Stimulated activated naive B cell treated with anti-CD40 and anti-IgM and Interleukin-4, amounts not matched to agents 10 μg/mL and 1 μg/mL and 100 μg/mL, for 72 hours (primary cell): ENCODE measurements at regions not wholly inside any gene's neighbourhood (a gene's known extent, or its start where the extent isn't known, plus 50 kb on each side); places are given as distances from the start of the nearest gene placed in this dataset.

Source experiments
- ATAC-seq, 2 donors: fragments of 150-1000 bp; cut with Tn5 transposase; replicated peaks; 2 replicates each; pipeline ENCODE4 v1.10.0; 2021; ENCODE audit warnings: moderate library complexity in 1 of 2
- DNase-seq: peaks from one replicate; pipeline ENCODE4 v3.0.0; 2021
- H3K27ac Mint-ChIP-seq: one replicate; pipeline ENCODE4 v1.8.0; 2022; ENCODE audit warnings: mild to moderate bottlenecking, mixed read lengths
- H3K27me3 Mint-ChIP-seq, 2 donors: one replicate each; pipeline ENCODE4 v1.8.0; 2022; ENCODE audit warnings: mixed read lengths in 2 of 2
- H3K36me3 Mint-ChIP-seq, 2 donors: one replicate each; pipeline ENCODE4 v1.8.0; 2022; ENCODE audit warnings: mixed read lengths in 2 of 2, mild to moderate bottlenecking in 1 of 2
- H3K4me1 Mint-ChIP-seq, 2 donors: one replicate each; pipeline ENCODE4 v1.8.0; 2022; ENCODE audit warnings: mixed read lengths in 2 of 2, mild to moderate bottlenecking in 1 of 2
- H3K4me3 Mint-ChIP-seq, 2 donors: one replicate each; pipeline ENCODE4 v1.8.0; 2022; ENCODE audit warnings: mild to moderate bottlenecking in 2 of 2, mixed read lengths in 2 of 2, moderate library complexity in 1 of 2
- H3K9me3 Mint-ChIP-seq, 2 donors: one replicate each; pipeline ENCODE4 v1.8.0; 2022; ENCODE audit warnings: mixed read lengths in 2 of 2, mild to moderate bottlenecking in 1 of 2

DNA sequence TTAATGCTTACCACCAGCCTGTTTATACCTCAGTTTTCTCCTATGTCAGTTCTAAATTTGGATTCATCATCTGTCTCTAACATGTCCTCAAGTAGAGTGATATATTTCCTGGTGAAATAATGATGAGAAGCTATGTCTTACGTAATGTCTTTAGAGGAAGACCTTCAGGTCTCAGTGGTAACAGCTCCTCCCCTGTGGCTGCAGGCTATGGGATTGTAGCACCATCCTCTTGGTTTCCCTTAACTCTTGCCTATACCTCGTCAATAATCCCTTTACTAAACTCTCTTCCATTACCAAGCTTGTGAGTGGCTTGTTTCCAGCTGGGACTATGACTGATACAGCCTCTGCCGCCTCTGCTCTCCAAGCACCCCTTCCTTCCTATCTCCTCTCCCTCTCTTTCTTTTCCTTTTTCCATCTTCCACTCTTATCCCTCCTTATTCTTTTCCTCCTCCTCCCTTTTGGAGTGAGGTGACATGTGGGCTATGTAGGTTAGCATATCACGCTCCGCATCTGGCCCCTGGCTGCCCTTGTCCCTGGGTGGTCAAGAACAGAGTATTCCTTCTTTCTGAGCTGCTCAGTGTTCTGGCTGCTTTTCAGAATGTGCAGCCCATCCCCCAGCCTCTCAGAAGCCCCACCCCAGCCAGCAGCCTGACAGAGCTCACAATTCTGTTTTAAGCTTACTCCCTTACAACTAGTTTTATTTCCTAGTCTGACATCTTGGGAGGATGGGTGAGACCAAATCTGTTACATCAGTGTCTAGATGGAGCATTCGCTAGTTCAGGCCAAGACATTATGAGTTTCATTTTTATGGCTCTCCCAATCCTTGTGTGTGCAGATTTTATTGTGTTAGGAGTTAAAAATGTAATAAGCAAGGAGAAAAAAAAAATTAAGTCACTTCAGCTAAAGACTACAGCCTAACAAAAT, 75.0 kb upstream of the RNU6-1 start:
- H3K27me3 Mint-ChIP-seq: no peaks in the 10 kb centered on the region
- H3K9me3 Mint-ChIP-seq: peaks cover 11 to 18% of the 10 kb centered on the region in 2 donors
- H3K4me1 Mint-ChIP-seq: peaks cover 0 to 3% of the 10 kb centered on the region in 2 donors
- no peak for DNase-seq
- H3K36me3 Mint-ChIP-seq: peaks cover 8 to 13% of the 10 kb centered on the region in 2 donors
- H3K27ac Mint-ChIP-seq: no peak overlapping the region
- no peak for ATAC-seq
- H3K4me3 Mint-ChIP-seq: no peak overlapping the region

- H3K9me3 Mint-ChIP-seq: peaks cover 13 to 18% of the 10 kb centered on the region in 2 donors
- H3K27ac Mint-ChIP-seq: no peak overlapping the region
- no peaks in the 10 kb centered on the region for H3K27me3 Mint-ChIP-seq
- peaks cover 8 to 17% of the 10 kb centered on the region in 2 donors for H3K36me3 Mint-ChIP-seq
- no peak overlapping the region for H3K4me3 Mint-ChIP-seq
- no peak for DNase-seq
- peaks cover 0 to 3% of the 10 kb centered on the region in 2 donors for H3K4me1 Mint-ChIP-seq
- no peak for ATAC-seq
These were observed 75.9 kb upstream of the RNU6-1 start for GRCh38 chr15:67915461-67916374.

DNA sequence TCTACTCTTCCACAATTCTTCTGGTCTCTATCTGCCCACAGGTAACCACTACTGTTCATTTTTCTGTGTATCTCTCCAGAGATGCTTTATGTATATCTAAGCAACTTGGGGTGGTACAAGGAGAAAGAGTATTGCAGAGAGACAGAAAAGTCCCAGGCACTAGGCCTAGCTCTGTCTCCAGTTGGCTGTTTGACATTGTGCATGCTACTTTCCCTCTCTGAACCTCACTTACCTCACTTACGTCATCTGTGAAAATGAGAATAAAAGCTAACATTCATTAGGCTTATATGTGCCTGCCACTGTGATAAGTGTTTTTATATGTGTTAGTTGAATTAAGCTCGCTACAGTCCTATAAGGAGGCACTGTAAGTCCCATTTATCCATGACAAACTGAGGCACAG, 76.7 kb upstream of the RNU6-1 start:
- Mint-ChIP-seq H3K36me3 (peaks cover 8 to 15% of the 10 kb centered on the region in 2 donors), H3K27ac (no peak overlapping the region), H3K4me3 (no peak overlapping the region), H3K27me3 (no peaks in the 10 kb centered on the region), H3K4me1 (peaks cover 0 to 2% of the 10 kb centered on the region in 2 donors), H3K9me3 (peaks cover 13 to 16% of the 10 kb centered on the region in 2 donors)
- no peak for ATAC-seq
- DNase-seq: no peak

DNA sequence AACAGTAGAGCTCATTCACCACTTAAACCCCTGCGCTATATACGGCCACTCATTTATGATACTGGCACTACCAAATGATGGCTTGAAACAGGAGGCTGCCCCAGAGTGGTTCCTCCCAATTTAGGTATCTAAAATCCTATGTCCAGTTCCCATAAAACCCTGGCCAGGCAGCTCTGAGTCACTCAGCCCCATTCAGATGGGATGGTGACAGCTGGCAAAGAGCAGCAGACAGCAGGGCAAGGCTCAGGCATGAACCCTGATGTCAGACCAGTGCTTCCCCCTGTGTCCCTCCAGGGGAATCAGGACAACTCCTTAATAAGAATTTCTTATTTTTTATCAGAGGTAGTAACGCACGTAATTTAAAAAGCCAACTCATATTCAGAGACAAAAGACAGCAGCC, 77.2 kb upstream of the RNU6-1 start:
- ATAC-seq (no peak), DNase-seq (no peak)
- H3K4me1 Mint-ChIP-seq: no peaks in the 10 kb centered on the region
- H3K36me3 Mint-ChIP-seq: peaks cover 8 to 13% of the 10 kb centered on the region in 2 donors
- H3K27me3 Mint-ChIP-seq: no peaks in the 10 kb centered on the region
- H3K4me3 Mint-ChIP-seq: no peak overlapping the region
- peaks cover 13 to 16% of the 10 kb centered on the region in 2 donors for H3K9me3 Mint-ChIP-seq
- H3K27ac Mint-ChIP-seq: no peak overlapping the region

- H3K27ac Mint-ChIP-seq: no peak overlapping the region
- no peaks in the 10 kb centered on the region for H3K27me3 Mint-ChIP-seq
- ATAC-seq: no peak
- H3K9me3 Mint-ChIP-seq: peaks cover 13 to 16% of the 10 kb centered on the region in 2 donors
- H3K4me1 Mint-ChIP-seq: no peaks in the 10 kb centered on the region
- H3K4me3 Mint-ChIP-seq: no peak overlapping the region
- DNase-seq: no peak
- H3K36me3 Mint-ChIP-seq: peaks cover 8 to 13% of the 10 kb centered on the region in 2 donors
These were observed 77.8 kb upstream of the RNU6-1 start for GRCh38 chr15:67917636-67918035.

GRCh38 chr15:67918205-67918861, 78.5 kb upstream of the RNU6-1 start:
- DNase-seq: no peak
- no peak overlapping the region for H3K4me3 Mint-ChIP-seq
- ATAC-seq: no peak
- H3K9me3 Mint-ChIP-seq: peaks cover 13 to 16% of the 10 kb centered on the region in 2 donors
- no peaks in the 10 kb centered on the region for H3K27me3 Mint-ChIP-seq
- H3K36me3 Mint-ChIP-seq: peaks cover 8 to 13% of the 10 kb centered on the region in 2 donors
- no peak overlapping the region for H3K27ac Mint-ChIP-seq
- no peaks in the 10 kb centered on the region for H3K4me1 Mint-ChIP-seq

DNA sequence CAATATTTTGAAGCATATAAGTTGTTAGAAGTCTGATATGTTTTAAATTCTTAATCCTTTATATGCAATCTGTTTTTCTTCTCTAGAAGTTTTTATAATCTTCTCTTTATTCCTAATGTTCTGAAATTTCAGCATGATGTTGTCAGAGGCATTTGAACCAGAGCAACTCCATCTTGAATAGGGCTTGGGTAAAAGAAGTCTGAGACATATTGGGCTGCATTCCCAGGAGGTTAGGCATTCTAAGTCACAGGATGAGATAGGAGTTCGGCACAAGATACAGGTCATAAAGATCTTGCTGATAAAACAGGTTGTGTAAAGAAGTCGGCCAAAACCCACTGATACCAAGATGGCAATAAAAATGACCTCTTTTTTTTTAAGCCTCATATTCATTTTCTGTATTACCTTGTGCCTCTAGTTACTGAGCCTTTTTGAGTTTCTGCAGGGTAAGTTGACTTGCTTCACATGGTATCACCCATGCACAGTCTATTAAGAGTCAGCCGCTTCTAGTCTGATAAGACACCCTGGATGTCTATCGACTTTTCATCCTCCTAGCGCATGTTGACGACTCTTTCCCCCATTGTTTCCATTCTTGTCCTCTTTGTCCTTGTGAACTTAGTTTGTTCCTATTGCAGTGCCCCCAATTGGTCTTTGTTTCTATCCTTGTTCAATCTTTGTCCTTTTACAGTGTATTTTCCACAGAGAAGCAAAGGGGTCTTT, 80.8 kb upstream of the RNU6-1 start:
- H3K27me3 Mint-ChIP-seq: no peaks in the 10 kb centered on the region
- ATAC-seq: no peak
- no peaks in the 10 kb centered on the region for H3K4me1 Mint-ChIP-seq
- no peak overlapping the region for H3K4me3 Mint-ChIP-seq
- H3K36me3 Mint-ChIP-seq: peaks cover 8 to 13% of the 10 kb centered on the region in 2 donors
- H3K27ac Mint-ChIP-seq: no peak overlapping the region
- peaks cover 13 to 15% of the 10 kb centered on the region in 2 donors for H3K9me3 Mint-ChIP-seq
- DNase-seq: no peak

DNA sequence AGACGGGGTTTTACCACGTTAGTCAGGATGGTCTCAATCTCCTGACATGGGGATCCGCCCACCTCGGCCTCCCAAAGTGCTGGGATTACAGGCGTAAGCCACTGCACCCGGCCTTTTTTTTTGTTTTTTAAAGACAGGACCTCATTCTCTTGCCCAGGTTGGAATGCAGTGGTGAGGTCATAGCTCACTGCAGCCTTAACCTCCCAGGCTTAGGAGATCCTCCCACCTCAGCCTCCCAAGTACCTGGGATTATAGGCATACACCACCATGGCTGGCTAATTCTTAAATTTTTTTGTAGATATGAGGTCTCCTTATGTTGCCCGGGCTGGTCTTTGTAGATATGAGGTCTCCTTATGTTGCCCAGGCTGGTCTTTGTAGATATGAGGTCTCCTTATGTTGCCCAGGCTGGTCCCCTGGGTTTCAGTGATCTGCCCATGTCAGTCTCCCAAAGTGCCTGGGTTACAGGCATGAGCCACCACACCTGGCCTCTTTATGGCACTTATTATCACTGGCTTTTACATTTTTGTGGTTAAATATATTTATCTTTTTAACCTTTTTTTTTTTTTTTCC, 82.3 kb upstream of the RNU6-1 start:
- no peak overlapping the region for H3K27ac Mint-ChIP-seq
- peaks cover 8 to 13% of the 10 kb centered on the region in 2 donors for H3K36me3 Mint-ChIP-seq
- ATAC-seq (no peak), DNase-seq (no peak)
- H3K4me3 Mint-ChIP-seq: no peak overlapping the region
- H3K27me3 Mint-ChIP-seq: no peaks in the 10 kb centered on the region
- peaks cover 13 to 15% of the 10 kb centered on the region in 2 donors for H3K9me3 Mint-ChIP-seq
- H3K4me1 Mint-ChIP-seq: no peaks in the 10 kb centered on the region

- ATAC-seq (no peak), DNase-seq (no peak)
- H3K27ac Mint-ChIP-seq: no peak overlapping the region
- peaks cover 10 to 12% of the 10 kb centered on the region in 2 donors for H3K9me3 Mint-ChIP-seq
- H3K4me1 Mint-ChIP-seq: no peaks in the 10 kb centered on the region
- H3K27me3 Mint-ChIP-seq: no peaks in the 10 kb centered on the region
- no peak overlapping the region for H3K4me3 Mint-ChIP-seq
- H3K36me3 Mint-ChIP-seq: peaks cover 4 to 9% of the 10 kb centered on the region in 2 donors
These were observed 83.4 kb upstream of the RNU6-1 start for GRCh38 chr15:67922971-67923945.

- peaks cover 4 to 6% of the 10 kb centered on the region in 2 donors for H3K9me3 Mint-ChIP-seq
- peaks cover 0 to 5% of the 10 kb centered on the region in 2 donors for H3K36me3 Mint-ChIP-seq
- peak in 1 of 2 donors; percentile 31 for ATAC-seq
- H3K4me3 Mint-ChIP-seq: no peak overlapping the region
- H3K27ac Mint-ChIP-seq: no peak overlapping the region
- no peaks in the 10 kb centered on the region for H3K4me1 Mint-ChIP-seq
- DNase-seq: no peak
- no peaks in the 10 kb centered on the region for H3K27me3 Mint-ChIP-seq
These were observed 84.6 kb upstream of the RNU6-1 start for GRCh38 chr15:67924359-67924974.

- peaks cover 0 to 2% of the 10 kb centered on the region in 2 donors for H3K9me3 Mint-ChIP-seq
- ATAC-seq (no peak), DNase-seq (no peak)
- no peak overlapping the region for H3K27ac Mint-ChIP-seq
- H3K27me3 Mint-ChIP-seq: no peaks in the 10 kb centered on the region
- H3K36me3 Mint-ChIP-seq: no peaks in the 10 kb centered on the region
- H3K4me1 Mint-ChIP-seq: no peaks in the 10 kb centered on the region
- H3K4me3 Mint-ChIP-seq: no peak overlapping the region
These were observed 85.3 kb upstream of the RNU6-1 start for GRCh38 chr15:67925182-67925581.

DNA sequence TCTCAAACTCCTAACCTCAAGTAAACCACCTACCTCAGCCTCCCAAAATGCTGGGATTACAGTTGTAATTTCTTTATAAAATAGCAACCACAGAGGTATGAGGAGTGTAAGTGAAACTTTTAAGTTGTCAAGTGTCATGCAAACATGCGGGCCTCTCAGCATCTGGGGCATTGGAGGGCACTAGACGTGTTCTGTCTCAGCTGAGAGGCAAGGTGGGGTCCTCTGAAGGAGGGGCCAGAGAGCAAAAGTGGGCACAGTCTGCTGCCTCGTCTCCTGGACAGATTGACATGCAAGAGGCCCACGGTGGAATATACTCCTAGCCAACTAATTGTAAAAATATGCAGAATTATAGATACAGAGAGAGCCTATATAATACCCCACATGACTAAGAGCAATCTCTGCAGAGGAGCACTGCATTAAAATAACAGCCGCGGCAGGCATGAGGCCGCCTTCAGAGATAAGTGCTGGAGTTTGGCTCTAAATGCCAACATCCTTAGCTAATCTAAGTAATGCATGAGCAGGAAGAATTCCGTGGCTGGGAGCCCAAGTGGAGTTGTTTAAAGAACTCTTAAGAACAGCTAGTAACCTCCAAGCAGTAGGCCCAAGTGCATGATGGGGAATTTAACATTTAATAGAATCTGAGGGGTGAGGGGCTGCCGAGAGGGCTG, 87.8 kb upstream of the RNU6-1 start:
- DNase-seq (no peak), ATAC-seq (no peak)
- no peaks in the 10 kb centered on the region for H3K36me3 Mint-ChIP-seq
- H3K27me3 Mint-ChIP-seq: no peaks in the 10 kb centered on the region
- H3K4me3 Mint-ChIP-seq: no peak overlapping the region
- no peaks in the 10 kb centered on the region for H3K4me1 Mint-ChIP-seq
- H3K9me3 Mint-ChIP-seq: peaks cover 0 to 2% of the 10 kb centered on the region in 2 donors
- H3K27ac Mint-ChIP-seq: no peak overlapping the region
